NCI-H1436 treated with DMSO at 0.1 percent for 48 hours (cell line): ENCODE measurements at regions not wholly inside any gene's neighbourhood (a gene's known extent, or its start where the extent isn't known, plus 50 kb on each side); places are given as distances from the start of the nearest gene placed in this dataset.
"Not testable (repeated sequence)": the region's sequence is repeated elsewhere in the genome, so short reads cannot be mapped to it uniquely, and the experiment has no call there.

Experiments
- DNase-seq: peaks from one replicate; lab custom pipeline; 2025; lab: John Stamatoyannopoulos, UW

GRCh38 chr3:16708285-16708684 is 103.1 kb upstream of the DAZL start:
- no peak for DNase-seq

GRCh38 chr3:16711691-16712090 is 106.5 kb upstream of the DAZL start:
- DNase-seq = not testable (repeated sequence)

GRCh38 chr3:16715281-16715680 is 110.1 kb upstream of the DAZL start:
- no peak for DNase-seq

GRCh38 chr3:16719426-16719825 is 114.2 kb upstream of the DAZL start:
- DNase-seq = no peak

- no peak for DNase-seq
Observed at GRCh38 chr3:16720367-16720940, 115.2 kb upstream of the DAZL start.

GRCh38 chr3:16721494-16721893 is 116.3 kb upstream of the DAZL start:
- DNase-seq = no peak

- no peak for DNase-seq
Observed at GRCh38 chr3:16723978-16724377, 118.8 kb upstream of the DAZL start.

- DNase-seq = no peak
Observed at GRCh38 chr3:16724487-16724886, 119.3 kb upstream of the DAZL start.

GRCh38 chr3:16725972-16726371 is 120.7 kb upstream of the DAZL start:
- DNase-seq = no peak

- no peak for DNase-seq
Observed at GRCh38 chr3:16728770-16729745, 123.8 kb upstream of the DAZL start.

- DNase-seq = no peak
Observed at GRCh38 chr3:16738451-16738850, 133.2 kb upstream of the DAZL start.

GRCh38 chr3:16739541-16740105 is 134.4 kb upstream of the DAZL start:
- DNase-seq = no peak

GRCh38 chr3:16740515-16740914 is 135.3 kb upstream of the DAZL start:
- DNase-seq = no peak

GRCh38 chr3:16741103-16741758 is 136.0 kb upstream of the DAZL start:
- DNase-seq = no peak

GRCh38 chr3:16741890-16742289 is 136.7 kb upstream of the DAZL start:
- DNase-seq = no peak

- DNase-seq = no peak
Observed at GRCh38 chr3:16743276-16743675, 138.1 kb upstream of the DAZL start.

GRCh38 chr3:16759227-16759903 is 125.4 kb upstream of the PLCL2 start:
- DNase-seq = no peak

- DNase-seq = no peak
Observed at GRCh38 chr3:16761571-16761970, 123.2 kb upstream of the PLCL2 start.

- no peak for DNase-seq
Observed at GRCh38 chr3:16765661-16766060, 119.1 kb upstream of the PLCL2 start.

- no peak for DNase-seq
Observed at GRCh38 chr3:16767006-16767405, 117.7 kb upstream of the PLCL2 start.

- DNase-seq = no peak
Observed at GRCh38 chr3:16768014-16768413, 116.7 kb upstream of the PLCL2 start.

- no peak for DNase-seq
Observed at GRCh38 chr3:16768956-16769355, 115.8 kb upstream of the PLCL2 start.
